ENCODE measurements at regions not wholly inside any gene's neighbourhood (a gene's known extent, or its start where the extent isn't known, plus 50 kb on each side); places are given as distances from the start of the nearest gene placed in this dataset.

DNA sequence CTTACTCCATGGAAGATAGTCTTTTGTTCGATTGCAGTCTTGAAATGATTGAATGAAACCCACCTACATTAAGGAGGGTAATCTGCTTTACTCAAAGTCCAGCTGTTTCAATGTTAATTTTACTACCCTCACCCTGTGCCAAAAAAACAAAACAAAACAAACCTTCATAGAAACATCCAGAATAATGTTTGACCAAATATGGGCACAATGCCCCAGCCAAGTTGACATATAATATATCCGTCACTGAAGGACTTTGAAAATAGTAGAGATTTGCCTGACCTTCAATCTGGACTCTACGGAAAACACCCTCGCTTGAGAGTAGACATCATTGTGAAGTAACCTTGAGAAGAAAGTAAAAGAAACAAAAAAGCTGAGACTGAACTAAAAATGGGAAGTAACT, 550.5 kb upstream of the SMIM31 start:
- Histone ChIP-seq H3K4me3 (no peak overlapping the region), H3K36me3 (no peaks in the 10 kb centered on the region), H3K27me3 (replicated peaks; ENCODE audit: insufficient read depth) (no peaks in the 10 kb centered on the region), H3K9me3 (no peaks in the 10 kb centered on the region), H3K27ac (no peak overlapping the region), H3K4me1 (ENCODE audit: control insufficient read depth in 1 of 2, low read depth in 2 of 2) (no peaks in the 10 kb centered on the region)
- no peak for DNase-seq (ENCODE audit: low spot score)
- TF ChIP-seq, protein P1, sequence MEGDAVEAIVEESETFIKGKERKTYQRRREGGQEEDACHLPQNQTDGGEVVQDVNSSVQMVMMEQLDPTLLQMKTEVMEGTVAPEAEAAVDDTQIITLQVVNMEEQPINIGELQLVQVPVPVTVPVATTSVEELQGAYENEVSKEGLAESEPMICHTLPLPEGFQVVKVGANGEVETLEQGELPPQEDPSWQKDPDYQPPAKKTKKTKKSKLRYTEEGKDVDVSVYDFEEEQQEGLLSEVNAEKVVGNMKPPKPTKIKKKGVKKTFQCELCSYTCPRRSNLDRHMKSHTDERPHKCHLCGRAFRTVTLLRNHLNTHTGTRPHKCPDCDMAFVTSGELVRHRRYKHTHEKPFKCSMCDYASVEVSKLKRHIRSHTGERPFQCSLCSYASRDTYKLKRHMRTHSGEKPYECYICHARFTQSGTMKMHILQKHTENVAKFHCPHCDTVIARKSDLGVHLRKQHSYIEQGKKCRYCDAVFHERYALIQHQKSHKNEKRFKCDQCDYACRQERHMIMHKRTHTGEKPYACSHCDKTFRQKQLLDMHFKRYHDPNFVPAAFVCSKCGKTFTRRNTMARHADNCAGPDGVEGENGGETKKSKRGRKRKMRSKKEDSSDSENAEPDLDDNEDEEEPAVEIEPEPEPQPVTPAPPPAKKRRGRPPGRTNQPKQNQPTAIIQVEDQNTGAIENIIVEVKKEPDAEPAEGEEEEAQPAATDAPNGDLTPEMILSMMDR (IDR thresholded peaks at IDR 0.05), result no peak
- ATAC-seq (ENCODE audit: insufficient number of reproducible peaks, low FRiP score, low read depth), result no peak

DNA sequence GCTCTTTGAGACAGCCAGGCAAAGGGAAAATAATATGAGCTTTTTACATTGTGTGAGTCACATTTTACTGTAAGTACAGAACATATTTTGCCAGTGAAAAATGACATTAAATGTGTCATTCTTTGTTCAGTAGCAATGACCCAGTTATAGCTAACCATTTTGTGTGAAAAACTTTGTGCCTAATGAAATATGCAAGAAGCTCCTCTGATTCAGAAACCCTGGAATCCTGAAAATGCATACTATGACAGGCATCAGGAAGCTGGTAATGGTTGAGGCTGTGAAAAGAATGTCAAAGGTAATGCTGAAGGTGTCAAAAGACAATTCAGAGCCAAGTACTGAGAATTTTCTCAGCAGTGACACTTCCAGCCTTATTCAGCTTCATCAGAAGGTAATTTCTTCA, 549.5 kb upstream of the SMIM31 start:
- no peak overlapping the region for H3K27ac ChIP-seq
- TF ChIP-seq, protein P1 (IDR thresholded peaks at IDR 0.05), result no peak
- no peak for DNase-seq (ENCODE audit: low spot score)
- ATAC-seq (ENCODE audit: insufficient number of reproducible peaks, low FRiP score, low read depth), result no peak
- H3K4me3 ChIP-seq, result no peak overlapping the region
- H3K36me3 ChIP-seq, result no peaks in the 10 kb centered on the region
- no peaks in the 10 kb centered on the region for H3K27me3 ChIP-seq (replicated peaks; ENCODE audit: insufficient read depth)
- H3K4me1 ChIP-seq (ENCODE audit: control insufficient read depth in 1 of 2, low read depth in 2 of 2), result no peaks in the 10 kb centered on the region
- no peaks in the 10 kb centered on the region for H3K9me3 ChIP-seq

DNA sequence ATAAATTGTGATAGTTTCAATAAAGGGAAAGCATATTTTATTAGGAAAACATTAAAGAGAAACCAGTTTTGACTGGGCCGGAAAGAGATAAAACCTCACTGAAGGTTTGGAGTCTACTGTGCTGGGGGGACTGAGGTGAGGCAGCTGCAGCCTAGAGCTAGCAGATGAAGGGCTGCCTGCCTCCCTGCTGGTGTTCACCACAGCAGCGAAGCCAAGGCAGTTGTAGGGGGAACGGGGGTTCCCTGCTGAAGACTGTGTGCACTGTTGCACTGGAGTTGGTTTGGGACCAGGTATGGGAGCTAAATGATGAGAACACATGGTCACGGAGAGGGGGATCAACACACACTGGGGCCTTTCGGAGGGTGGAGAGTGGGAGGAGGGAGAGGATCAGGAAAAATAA, 546.5 kb upstream of the SMIM31 start:
- no peaks in the 10 kb centered on the region for H3K4me1 ChIP-seq (ENCODE audit: control insufficient read depth in 1 of 2, low read depth in 2 of 2)
- H3K4me3 ChIP-seq, result no peak overlapping the region
- H3K27ac ChIP-seq, result no peak overlapping the region
- ATAC-seq (ENCODE audit: insufficient number of reproducible peaks, low FRiP score, low read depth) (no peak), DNase-seq (ENCODE audit: low spot score) (no peak)
- TF ChIP-seq, protein P1 (IDR thresholded peaks at IDR 0.05), result no peak
- H3K9me3 ChIP-seq, result no peaks in the 10 kb centered on the region
- H3K27me3 ChIP-seq (replicated peaks; ENCODE audit: insufficient read depth), result no peaks in the 10 kb centered on the region
- H3K36me3 ChIP-seq, result no peaks in the 10 kb centered on the region

DNA sequence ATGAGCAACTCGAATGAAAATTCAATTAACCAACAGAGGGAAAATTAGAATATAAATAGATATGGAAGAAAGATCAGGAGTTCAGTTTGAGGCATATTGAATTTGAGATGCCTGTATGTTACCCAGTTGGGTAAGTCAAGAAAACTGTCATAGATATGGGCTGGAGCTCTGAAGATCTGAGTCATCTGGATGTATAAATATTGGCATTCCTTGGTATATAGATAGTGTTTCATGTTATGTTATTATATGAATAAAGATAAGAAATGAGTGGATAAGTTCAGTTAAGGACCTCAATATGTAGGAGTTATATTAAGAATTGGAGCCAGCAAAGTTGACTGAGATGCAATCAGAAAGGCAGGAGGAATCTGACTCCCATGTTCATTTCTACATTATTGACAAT, 543.6 kb upstream of the SMIM31 start:
- TF ChIP-seq, protein P1 (IDR thresholded peaks at IDR 0.05), result no peak

DNA sequence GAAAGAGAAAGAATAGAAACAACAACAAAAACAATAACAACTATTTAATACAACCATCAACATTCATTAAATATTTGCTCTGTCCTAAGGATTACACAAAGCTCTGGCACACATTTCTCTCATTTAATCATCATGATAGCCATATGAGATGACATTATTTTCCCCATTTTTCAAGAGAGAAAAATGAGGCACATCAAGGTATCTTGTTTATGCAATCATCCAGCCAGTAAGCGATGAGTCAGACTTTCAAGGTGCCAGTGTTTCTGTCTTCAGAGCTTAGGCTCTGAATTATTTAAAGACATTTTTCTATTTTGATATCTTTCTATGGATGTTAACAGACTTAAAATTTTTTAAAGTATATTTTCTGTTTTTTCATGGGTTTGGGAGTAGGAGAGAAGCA, 541.8 kb upstream of the SMIM31 start:
- ATAC-seq (ENCODE audit: insufficient number of reproducible peaks, low FRiP score, low read depth) (no peak), DNase-seq (ENCODE audit: low spot score) (no peak)
- H3K36me3 ChIP-seq, result no peaks in the 10 kb centered on the region
- no peaks in the 10 kb centered on the region for H3K4me1 ChIP-seq (ENCODE audit: control insufficient read depth in 1 of 2, low read depth in 2 of 2)
- no peaks in the 10 kb centered on the region for H3K27me3 ChIP-seq (replicated peaks; ENCODE audit: insufficient read depth)
- TF ChIP-seq, protein P1 (IDR thresholded peaks at IDR 0.05), result no peak
- H3K4me3 ChIP-seq, result no peak overlapping the region
- H3K9me3 ChIP-seq, result no peaks in the 10 kb centered on the region
- no peak overlapping the region for H3K27ac ChIP-seq

More for the DNA sequence above, 543.6 kb upstream of the SMIM31 start:
- Histone ChIP-seq H3K36me3 (no peaks in the 10 kb centered on the region), H3K4me3 (no peak overlapping the region), H3K27me3 (replicated peaks; ENCODE audit: insufficient read depth) (no peaks in the 10 kb centered on the region), H3K4me1 (ENCODE audit: control insufficient read depth in 1 of 2, low read depth in 2 of 2) (no peaks in the 10 kb centered on the region), H3K9me3 (no peaks in the 10 kb centered on the region), H3K27ac (no peak overlapping the region)
- DNase-seq (ENCODE audit: low spot score) (no peak), ATAC-seq (ENCODE audit: insufficient number of reproducible peaks, low FRiP score, low read depth) (no peak)
